SK-N-SH treated with all-trans-retinoic acid at 6 μM for 48 hours (cell line): ENCODE measurements at regions not wholly inside any gene's neighbourhood (a gene's known extent, or its start where the extent isn't known, plus 50 kb on each side); places are given as distances from the start of the nearest gene placed in this dataset.

Experiments used
- ATAC-seq: fragments of 200-7000 bp; cut with Tn5 transposase; 3 replicates; pipeline ENCODE4 v1.9.1; 2020; ENCODE audit warnings: mild to moderate bottlenecking, moderate library complexity
- ARNTL ChIP-seq: fragments of 450-650 bp; formaldehyde crosslinking; IDR thresholded peaks from 2 replicates; pipeline ENCODE4 v1.5.0; 2020; ENCODE audit warnings: low read depth, mild to moderate bottlenecking, moderate library complexity, borderline replicate concordance
- CSDC2 ChIP-seq: fragments of 250-450 bp; sonication (Bioruptor Pico); IDR thresholded peaks from 2 replicates; pipeline ENCODE4 v1.5.0; 2020; ENCODE audit warnings: mild to moderate bottlenecking, moderate library complexity
- ESRRG ChIP-seq: fragments of 250-450 bp; sonication (Bioruptor Pico); IDR thresholded peaks from 2 replicates; pipeline ENCODE4 v1.6.1; 2021; ENCODE audit warnings: mild to moderate bottlenecking
- GLIS3 ChIP-seq: fragments of 250-450 bp; sonication (Bioruptor Pico); IDR thresholded peaks from 2 replicates; pipeline ENCODE4 v1.5.0; 2020; ENCODE audit warnings: mild to moderate bottlenecking, moderate library complexity
- ISL1 ChIP-seq: fragments of 250-450 bp; sonication (Bioruptor Pico); IDR thresholded peaks from 2 replicates; pipeline ENCODE4 v2.1.2; 2022; ENCODE audit warnings: mild to moderate bottlenecking, moderate library complexity
- OSR1 ChIP-seq: fragments of 250-450 bp; sonication (Bioruptor Pico); IDR thresholded peaks from 2 replicates; pipeline ENCODE4 v1.8.0; 2022; ENCODE audit warnings: moderate library complexity, mild to moderate bottlenecking, inconsistent platforms
- SNAI2 ChIP-seq: fragments of 250-450 bp; sonication (Bioruptor Pico); IDR thresholded peaks from 2 replicates; pipeline ENCODE4 v1.5.0; 2020; ENCODE audit warnings: mild to moderate bottlenecking, moderate library complexity
- TCF4 ChIP-seq: fragments of 250-450 bp; sonication (Bioruptor Pico); IDR thresholded peaks from 2 replicates; pipeline ENCODE4 v1.8.0; 2021; ENCODE audit warnings: mild to moderate bottlenecking, moderate library complexity, borderline replicate concordance
- TOX ChIP-seq: fragments of 250-450 bp; sonication (Bioruptor Pico); IDR thresholded peaks from 2 replicates; pipeline ENCODE4 v1.8.0; 2021; ENCODE audit warnings: mild to moderate bottlenecking, moderate library complexity, borderline replicate concordance
- ZC3H10 ChIP-seq: fragments of 250-450 bp; sonication (Bioruptor Pico); IDR thresholded peaks from 2 replicates; pipeline ENCODE4 v1.5.1; 2021; ENCODE audit warnings: mild to moderate bottlenecking, moderate library complexity
- ZFP3 ChIP-seq: fragments of 250-450 bp; sonication (Bioruptor Pico); IDR thresholded peaks from 2 replicates; pipeline ENCODE4 v1.5.0; 2020; ENCODE audit warnings: mild to moderate bottlenecking, moderate library complexity
- ZFP30 ChIP-seq: fragments of 450-650 bp; formaldehyde crosslinking; IDR thresholded peaks from 2 replicates; pipeline ENCODE4 v1.5.0; 2022; ENCODE audit warnings: mild to moderate bottlenecking, moderate library complexity
- ZNF70 ChIP-seq: fragments of 450-650 bp; formaldehyde crosslinking; IDR thresholded peaks from 2 replicates; pipeline ENCODE4 v1.5.0; 2020; ENCODE audit warnings: mild to moderate bottlenecking, moderate library complexity
- TF ChIP-seq, protein P1 (sequence below): fragments of 250-450 bp; sonication (Bioruptor Pico); IDR thresholded peaks from 2 replicates; pipeline ENCODE4 v1.5.1; 2021; ENCODE audit warnings: mild to moderate bottlenecking, moderate library complexity
- TF ChIP-seq, protein P2 (sequence below): fragments of 250-450 bp; sonication (Bioruptor Pico); IDR thresholded peaks from 2 replicates; pipeline ENCODE4 v1.5.0; 2020; ENCODE audit warnings: mild to moderate bottlenecking, moderate library complexity
- TF ChIP-seq, protein P3 (sequence below): fragments of 250-450 bp; sonication (Bioruptor Pico); IDR thresholded peaks from 2 replicates; pipeline ENCODE4 v1.8.0; 2021; ENCODE audit warnings: low read depth, mild to moderate bottlenecking, moderate library complexity, borderline replicate concordance

DNA sequence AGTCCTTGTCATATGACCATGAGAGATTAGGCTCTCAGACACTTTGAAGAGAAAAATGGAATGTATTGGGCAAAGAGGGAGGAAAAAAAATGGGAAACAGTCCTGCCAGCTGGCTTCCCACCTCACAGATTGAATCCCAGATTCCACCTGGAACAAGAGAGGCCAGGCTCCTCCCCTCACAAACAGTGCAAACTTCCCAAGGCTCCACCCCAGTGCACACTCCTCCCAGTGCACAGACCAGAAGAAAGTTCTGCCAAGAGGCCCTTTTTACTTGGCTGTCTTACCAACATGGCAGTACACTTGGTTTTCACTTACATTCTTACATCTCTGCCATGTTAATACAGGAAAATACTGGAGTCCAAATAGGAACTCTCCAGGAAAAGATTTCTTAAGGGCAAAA lies 202.3 kb downstream of the AHR start (continued):
- TF ChIP-seq TOX (CRISPR knock-in tag) (no peak), OSR1 (CRISPR knock-in tag) (no peak), SNAI2 (CRISPR knock-in tag) (no peak), ARNTL (CRISPR knock-in tag) (no peak)
- TF ChIP-seq, all 23 proteins: peak for 0

DNA sequence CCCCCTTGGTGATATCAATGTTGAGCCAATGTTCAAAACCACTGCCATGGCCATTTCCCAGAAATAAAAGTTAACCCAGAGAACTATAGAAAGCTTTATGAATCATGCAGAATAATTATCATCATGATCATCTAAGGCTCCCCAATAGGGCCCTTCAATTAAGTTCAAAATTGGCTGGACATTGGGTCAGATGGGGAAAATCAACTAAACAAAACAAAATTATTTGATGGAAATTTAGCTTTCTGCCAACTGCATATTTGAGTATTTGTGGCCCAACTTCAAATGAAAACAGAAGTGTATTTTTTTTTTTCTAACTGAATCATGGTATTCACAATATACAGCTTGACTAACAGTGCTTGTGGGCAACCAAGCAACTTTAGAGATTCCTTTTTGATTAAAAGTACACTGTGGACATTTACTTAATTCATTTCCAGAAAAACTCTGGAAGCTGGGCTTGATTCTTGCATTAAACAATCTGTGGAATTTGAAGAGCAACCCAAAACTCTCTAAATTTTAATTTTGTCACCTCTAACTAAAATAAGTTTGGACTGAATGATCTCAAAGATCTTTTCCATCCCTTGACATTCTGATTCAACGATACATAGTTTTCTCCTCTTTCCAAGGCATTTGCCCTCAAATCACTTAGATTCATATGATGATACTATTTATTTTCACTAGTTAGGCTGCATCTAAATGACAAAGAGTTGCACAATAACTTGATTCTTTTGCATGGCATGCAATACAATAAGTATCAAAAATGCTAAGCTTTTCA lies 203.2 kb downstream of the AHR start:
- ATAC-seq: no peak
- TF ChIP-seq TCF4 (CRISPR knock-in tag): no peak
- TF ChIP-seq ZC3H10 (CRISPR knock-in tag): no peak
- no peak for TF ChIP-seq ZFP30
- TF ChIP-seq ARNTL (CRISPR knock-in tag): no peak
- no peak for TF ChIP-seq ZFP3 (CRISPR knock-in tag)
- TF ChIP-seq, protein P1, sequence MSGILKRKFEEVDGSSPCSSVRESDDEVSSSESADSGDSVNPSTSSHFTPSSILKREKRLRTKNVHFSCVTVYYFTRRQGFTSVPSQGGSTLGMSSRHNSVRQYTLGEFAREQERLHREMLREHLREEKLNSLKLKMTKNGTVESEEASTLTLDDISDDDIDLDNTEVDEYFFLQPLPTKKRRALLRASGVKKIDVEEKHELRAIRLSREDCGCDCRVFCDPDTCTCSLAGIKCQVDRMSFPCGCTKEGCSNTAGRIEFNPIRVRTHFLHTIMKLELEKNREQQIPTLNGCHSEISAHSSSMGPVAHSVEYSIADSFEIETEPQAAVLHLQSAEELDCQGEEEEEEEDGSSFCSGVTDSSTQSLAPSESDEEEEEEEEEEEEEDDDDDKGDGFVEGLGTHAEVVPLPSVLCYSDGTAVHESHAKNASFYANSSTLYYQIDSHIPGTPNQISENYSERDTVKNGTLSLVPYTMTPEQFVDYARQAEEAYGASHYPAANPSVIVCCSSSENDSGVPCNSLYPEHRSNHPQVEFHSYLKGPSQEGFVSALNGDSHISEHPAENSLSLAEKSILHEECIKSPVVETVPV (CRISPR knock-in tag): no peak
- no peak for TF ChIP-seq ZNF70
- TF ChIP-seq CSDC2 (CRISPR knock-in tag): no peak
- no peak for TF ChIP-seq ISL1 (CRISPR knock-in tag)
- TF ChIP-seq GLIS3 (CRISPR knock-in tag): no peak
- TF ChIP-seq, protein P2, sequence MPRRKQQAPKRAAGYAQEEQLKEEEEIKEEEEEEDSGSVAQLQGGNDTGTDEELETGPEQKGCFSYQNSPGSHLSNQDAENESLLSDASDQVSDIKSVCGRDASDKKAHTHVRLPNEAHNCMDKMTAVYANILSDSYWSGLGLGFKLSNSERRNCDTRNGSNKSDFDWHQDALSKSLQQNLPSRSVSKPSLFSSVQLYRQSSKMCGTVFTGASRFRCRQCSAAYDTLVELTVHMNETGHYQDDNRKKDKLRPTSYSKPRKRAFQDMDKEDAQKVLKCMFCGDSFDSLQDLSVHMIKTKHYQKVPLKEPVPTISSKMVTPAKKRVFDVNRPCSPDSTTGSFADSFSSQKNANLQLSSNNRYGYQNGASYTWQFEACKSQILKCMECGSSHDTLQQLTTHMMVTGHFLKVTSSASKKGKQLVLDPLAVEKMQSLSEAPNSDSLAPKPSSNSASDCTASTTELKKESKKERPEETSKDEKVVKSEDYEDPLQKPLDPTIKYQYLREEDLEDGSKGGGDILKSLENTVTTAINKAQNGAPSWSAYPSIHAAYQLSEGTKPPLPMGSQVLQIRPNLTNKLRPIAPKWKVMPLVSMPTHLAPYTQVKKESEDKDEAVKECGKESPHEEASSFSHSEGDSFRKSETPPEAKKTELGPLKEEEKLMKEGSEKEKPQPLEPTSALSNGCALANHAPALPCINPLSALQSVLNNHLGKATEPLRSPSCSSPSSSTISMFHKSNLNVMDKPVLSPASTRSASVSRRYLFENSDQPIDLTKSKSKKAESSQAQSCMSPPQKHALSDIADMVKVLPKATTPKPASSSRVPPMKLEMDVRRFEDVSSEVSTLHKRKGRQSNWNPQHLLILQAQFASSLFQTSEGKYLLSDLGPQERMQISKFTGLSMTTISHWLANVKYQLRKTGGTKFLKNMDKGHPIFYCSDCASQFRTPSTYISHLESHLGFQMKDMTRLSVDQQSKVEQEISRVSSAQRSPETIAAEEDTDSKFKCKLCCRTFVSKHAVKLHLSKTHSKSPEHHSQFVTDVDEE: no peak
- TF ChIP-seq SNAI2 (CRISPR knock-in tag): no peak
- TF ChIP-seq ESRRG (CRISPR knock-in tag): no peak

DNA sequence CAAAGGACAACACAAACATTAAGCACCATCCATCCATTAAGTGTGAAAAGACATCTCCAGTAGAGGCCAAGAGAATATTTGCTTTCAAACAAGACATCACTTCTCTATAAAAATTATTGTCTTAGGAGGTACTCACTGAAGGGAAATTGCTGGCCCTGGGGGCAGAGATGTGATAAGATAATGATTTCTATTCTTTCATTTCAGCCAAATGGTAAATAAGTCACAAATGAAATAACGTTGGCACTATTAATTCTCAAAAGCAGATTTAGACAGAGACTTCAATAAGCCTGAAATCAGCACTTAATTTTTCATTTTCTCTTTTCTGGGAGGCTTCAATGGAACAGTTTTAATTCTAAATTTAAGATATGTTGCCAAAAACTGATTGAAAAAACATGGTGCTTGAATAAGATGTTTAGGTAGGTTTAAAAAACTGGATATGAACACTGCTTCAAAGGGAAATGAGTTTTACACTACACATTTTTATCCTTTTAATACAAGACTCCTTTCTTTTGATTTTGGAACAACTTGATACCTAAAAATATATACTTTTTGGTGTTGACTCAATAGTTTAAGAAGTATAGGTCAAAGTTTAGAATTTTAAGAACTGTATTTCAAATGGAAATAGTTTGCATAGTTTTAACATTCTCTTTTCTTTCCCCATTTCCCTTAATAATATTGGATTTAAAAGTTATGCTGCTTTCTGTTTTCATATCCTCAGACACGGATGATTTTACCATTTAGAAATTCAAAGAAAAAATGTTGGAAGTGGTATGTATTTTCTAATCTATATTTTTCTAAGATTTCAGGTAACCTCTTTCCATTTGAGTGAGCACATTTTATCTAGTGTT lies 204.0 kb downstream of the AHR start:
- no peak for ATAC-seq
- TF ChIP-seq TCF4 (CRISPR knock-in tag): no peak
- TF ChIP-seq, protein P1 (CRISPR knock-in tag): no peak
- TF ChIP-seq ARNTL (CRISPR knock-in tag): no peak
- TF ChIP-seq, protein P3, sequence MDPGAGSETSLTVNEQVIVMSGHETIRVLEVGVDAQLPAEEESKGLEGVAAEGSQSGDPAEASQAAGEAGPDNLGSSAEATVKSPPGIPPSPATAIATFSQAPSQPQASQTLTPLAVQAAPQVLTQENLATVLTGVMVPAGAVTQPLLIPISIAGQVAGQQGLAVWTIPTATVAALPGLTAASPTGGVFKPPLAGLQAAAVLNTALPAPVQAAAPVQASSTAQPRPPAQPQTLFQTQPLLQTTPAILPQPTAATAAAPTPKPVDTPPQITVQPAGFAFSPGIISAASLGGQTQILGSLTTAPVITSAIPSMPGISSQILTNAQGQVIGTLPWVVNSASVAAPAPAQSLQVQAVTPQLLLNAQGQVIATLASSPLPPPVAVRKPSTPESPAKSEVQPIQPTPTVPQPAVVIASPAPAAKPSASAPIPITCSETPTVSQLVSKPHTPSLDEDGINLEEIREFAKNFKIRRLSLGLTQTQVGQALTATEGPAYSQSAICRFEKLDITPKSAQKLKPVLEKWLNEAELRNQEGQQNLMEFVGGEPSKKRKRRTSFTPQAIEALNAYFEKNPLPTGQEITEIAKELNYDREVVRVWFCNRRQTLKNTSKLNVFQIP (CRISPR knock-in tag): no peak

DNA sequence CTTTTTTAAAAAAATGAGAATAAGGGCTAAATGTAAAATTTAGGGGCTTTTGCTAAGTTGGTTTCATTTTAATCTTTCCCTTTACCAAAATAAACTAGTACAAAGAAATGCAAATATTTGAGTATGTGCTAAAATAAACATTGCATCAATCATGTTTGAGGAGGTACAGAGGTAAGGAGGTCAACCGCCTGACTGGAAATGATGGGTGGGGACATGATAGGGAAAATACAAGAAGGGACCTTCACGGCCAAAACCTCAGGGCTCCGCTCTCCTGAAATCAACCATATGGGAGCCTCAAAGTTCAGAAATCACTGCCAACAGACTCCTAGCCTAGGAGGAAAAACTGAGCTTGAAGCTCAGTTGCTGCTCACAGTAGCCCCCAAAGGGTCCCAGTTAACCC lies 207.6 kb downstream of the AHR start:
- TF ChIP-seq TOX (CRISPR knock-in tag) (no peak), OSR1 (CRISPR knock-in tag) (no peak)
- TF ChIP-seq, protein P3 (CRISPR knock-in tag): no peak
- ATAC-seq: no peak
